Amygdala (tissue), 56 donors: ENCODE measurements at regions not wholly inside any gene's neighbourhood (a gene's known extent, or its start where the extent isn't known, plus 50 kb on each side); places are given as distances from the start of the nearest gene placed in this dataset.

Experiments
- DNase-seq, 56 donors: peaks; one replicate each; lab custom pipeline; 2025; lab: John Stamatoyannopoulos, UW

- no peak for DNase-seq
These were observed 305.8 kb downstream of the CDH26 start for GRCh38 chr20:60263725-60264709.

GRCh38 chr20:60266177-60266823 is 308.1 kb downstream of the CDH26 start:
- no peak for DNase-seq

- no peak for DNase-seq
These were observed 310.3 kb downstream of the CDH26 start for GRCh38 chr20:60268491-60268890.

GRCh38 chr20:60269573-60270162 is 311.4 kb downstream of the CDH26 start:
- DNase-seq = no peak

GRCh38 chr20:60270341-60270740 is 312.1 kb downstream of the CDH26 start:
- no peak for DNase-seq

- DNase-seq = no peak
These were observed 313.4 kb downstream of the CDH26 start for GRCh38 chr20:60271597-60271996.

GRCh38 chr20:60272790-60273189 is 314.6 kb downstream of the CDH26 start:
- DNase-seq = no peak

- no peak for DNase-seq
These were observed 316.5 kb downstream of the CDH26 start for GRCh38 chr20:60274717-60275116.

- DNase-seq = no peak
These were observed 323.1 kb downstream of the CDH26 start for GRCh38 chr20:60281295-60281694.

GRCh38 chr20:60283281-60283680 is 325.1 kb downstream of the CDH26 start:
- no peak for DNase-seq

GRCh38 chr20:60286764-60287163 is 328.5 kb downstream of the CDH26 start:
- no peak for DNase-seq

GRCh38 chr20:60288945-60289344 is 330.7 kb downstream of the CDH26 start:
- DNase-seq = no peak

GRCh38 chr20:60292001-60292520 is 333.8 kb downstream of the CDH26 start:
- DNase-seq = no peak

GRCh38 chr20:60294632-60295031 is 336.4 kb downstream of the CDH26 start:
- DNase-seq = no peak

- no peak for DNase-seq
These were observed 337.0 kb downstream of the CDH26 start for GRCh38 chr20:60295214-60295613.

GRCh38 chr20:60297649-60298048 is 339.4 kb downstream of the CDH26 start:
- no peak for DNase-seq

- no peak for DNase-seq
These were observed 340.4 kb downstream of the CDH26 start for GRCh38 chr20:60298647-60299046.

- DNase-seq = no peak
These were observed 341.7 kb downstream of the CDH26 start for GRCh38 chr20:60299951-60300350.

- no peak for DNase-seq
These were observed 342.2 kb downstream of the CDH26 start for GRCh38 chr20:60300374-60300773.

GRCh38 chr20:60302875-60303274 is 344.7 kb downstream of the CDH26 start:
- DNase-seq = no peak

- no peak for DNase-seq
These were observed 345.9 kb downstream of the CDH26 start for GRCh38 chr20:60304026-60304590.
